Sigmoid colon (tissue), 6 donors: ENCODE measurements at regions not wholly inside any gene's neighbourhood (a gene's known extent, or its start where the extent isn't known, plus 50 kb on each side); places are given as distances from the start of the nearest gene placed in this dataset.

Experiments used
- DNase-seq: peaks from one replicate; pipeline ENCODE4 v3.0.0-alpha.2; 2019
- H3K27ac ChIP-seq, 4 donors: fragments of 200-600 bp; sonication (generic); one replicate each; pipeline ENCODE4 v1.5.1; 2016 to 2019; ENCODE audit warnings: mild to moderate bottlenecking in 1 of 4
- H3K27me3 ChIP-seq, 3 donors: fragments of 200-600 bp; sonication (generic); one replicate each; pipeline ENCODE4 v1.5.1; 2019; ENCODE audit warnings: mild to moderate bottlenecking in 1 of 3
- H3K36me3 ChIP-seq, 4 donors: fragments of 200-600 bp; sonication (generic); one replicate each; pipeline ENCODE4 v1.5.1; 2016 to 2019
- H3K4me1 ChIP-seq, 4 donors: fragments of 200-600 bp; sonication (generic); one replicate each; pipeline ENCODE4 v1.5.1; 2017 to 2019
- H3K4me3 ChIP-seq, 4 donors: fragments of 200-600 bp; sonication (generic); one replicate each; pipeline ENCODE4 v1.5.1; 2017 to 2019; ENCODE audit warnings: mild to moderate bottlenecking in 2 of 4, moderate library complexity in 1 of 4
- H3K9me3 ChIP-seq, 4 donors: fragments of 200-600 bp in 3 of 4; sonication (generic) in 3 of 4; one replicate each; pipeline versions ENCODE4 v1.5.1 to v1.6.1; 2013 to 2019
- CTCF ChIP-seq, 4 experiments: fragments of 450-650 bp in 3 of 4; fragments of 200-600 bp in 1 of 4; IDR thresholded peaks; one replicate each; pipeline ENCODE4 v1.5.1; 2016 to 2019; ENCODE audit warnings: antibody characterized with exemption in 4 of 4, mild to moderate bottlenecking in 3 of 4, moderate library complexity in 2 of 4
- EP300 ChIP-seq, 4 donors: sonication (generic); formaldehyde crosslinking; IDR thresholded peaks; one replicate each; pipeline ENCODE4 v1.6.1; 2017; ENCODE audit warnings: antibody characterized with exemption in 4 of 4
- POLR2A ChIP-seq, 2 donors: fragments of 450-650 bp; IDR thresholded peaks; one replicate each; pipeline ENCODE4 v1.6.1; 2016; ENCODE audit warnings: antibody characterized with exemption in 2 of 2, mild to moderate bottlenecking in 2 of 2, moderate library complexity in 2 of 2
- POLR2AphosphoS5 ChIP-seq, 4 donors: sonication (generic); formaldehyde crosslinking; IDR thresholded peaks; one replicate each; pipeline ENCODE4 v1.6.1; 2017; ENCODE audit warnings: antibody characterized with exemption in 4 of 4
- WGBS, 2 donors: extraction: QIAGEN DNeasy Blood & Tissue Kit; methylation state at CpG; one replicate each; pipeline ENCODE4 v1.1.7; 2013; 5-methylcytosine and 5-hydroxymethylcytosine counted together
- intact Hi-C: fragments of 100-400 bp; cut with DNase I; formaldehyde crosslinking; loops from one replicate; pipeline ENCODE4 v1.15.1; 2023
- donor health status: healthy with polysubstance abuse.
- donor health status: healthy.

GRCh38 chr10:88062798-88063472 is 199.5 kb downstream of the PTEN start:
- H3K4me3 ChIP-seq, result no peak overlapping the region
- H3K9me3 ChIP-seq, result no peaks in the 10 kb centered on the region
- H3K36me3 ChIP-seq, result no peaks in the 10 kb centered on the region
- no peak for DNase-seq
- H3K27me3 ChIP-seq, result no peaks in the 10 kb centered on the region
- WGBS, 2 donors, result 50 to 59% methylated on average over 4 of the region's 4 CpGs
- peak overlapping the region; percentile 8 to 46 (median 27) for H3K27ac ChIP-seq
- peaks cover 0 to 33% (median 28%) of the 10 kb centered on the region in 4 donors for H3K4me1 ChIP-seq
- intact Hi-C loops, result no loop called here
- TF ChIP-seq POLR2A (IDR thresholded peaks at IDR 0.05), result no peak
- TF ChIP-seq EP300 (IDR thresholded peaks at IDR 0.05), result no peak
- no peak for TF ChIP-seq CTCF (IDR thresholded peaks at IDR 0.05)
- TF ChIP-seq POLR2AphosphoS5 (IDR thresholded peaks at IDR 0.05), result no peak

GRCh38 chr10:88063861-88064557 is 200.6 kb downstream of the PTEN start:
- H3K9me3 ChIP-seq, result no peaks in the 10 kb centered on the region
- no peaks in the 10 kb centered on the region for H3K36me3 ChIP-seq
- no peak overlapping the region for H3K4me3 ChIP-seq
- TF ChIP-seq CTCF (IDR thresholded peaks at IDR 0.05), result no peak
- TF ChIP-seq EP300 (IDR thresholded peaks at IDR 0.05), result no peak
- no peak for TF ChIP-seq POLR2A (IDR thresholded peaks at IDR 0.05)
- no peak for TF ChIP-seq POLR2AphosphoS5 (IDR thresholded peaks at IDR 0.05)
- intact Hi-C loops, result no loop called here
- no peak for DNase-seq
- WGBS, 2 donors, result 59 to 73% methylated on average over 4 of the region's 4 CpGs
- peaks cover 0 to 32% (median 26%) of the 10 kb centered on the region in 4 donors for H3K4me1 ChIP-seq
- H3K27me3 ChIP-seq, result no peaks in the 10 kb centered on the region
- peak overlapping the region in 1 of 4 donors; percentile 42 for H3K27ac ChIP-seq

GRCh38 chr10:88064608-88065382 is 201.4 kb downstream of the PTEN start:
- Histone ChIP-seq H3K27ac (peak overlapping the region in 2 of 4 donors; percentile 39 to 42), H3K4me3 (no peak overlapping the region), H3K36me3 (no peaks in the 10 kb centered on the region), H3K9me3 (no peaks in the 10 kb centered on the region), H3K4me1 (peaks cover 0 to 32% (median 26%) of the 10 kb centered on the region in 4 donors), H3K27me3 (no peaks in the 10 kb centered on the region)
- DNase-seq, result peak; percentile 89
- TF ChIP-seq EP300 (IDR thresholded peaks at IDR 0.05) (peak in 1 of 4 donors; percentile 41), POLR2AphosphoS5 (IDR thresholded peaks at IDR 0.05) (peak in 2 of 4 donors; percentile 25 to 41), POLR2A (IDR thresholded peaks at IDR 0.05) (no peak), CTCF (IDR thresholded peaks at IDR 0.05) (no peak)
- 64 to 83% methylated on average over 5 of the region's 5 CpGs for WGBS, 2 donors
- intact Hi-C loops, result no loop called here

- H3K4me1 ChIP-seq, result peaks cover 0 to 32% (median 26%) of the 10 kb centered on the region in 4 donors
- H3K9me3 ChIP-seq, result no peaks in the 10 kb centered on the region
- intact Hi-C loops, result no loop called here
- no peak for DNase-seq
- H3K36me3 ChIP-seq, result no peaks in the 10 kb centered on the region
- H3K27me3 ChIP-seq, result no peaks in the 10 kb centered on the region
- H3K27ac ChIP-seq, result peak overlapping the region in 2 of 4 donors; percentile 12 to 39
- TF ChIP-seq CTCF (IDR thresholded peaks at IDR 0.05), result no peak
- TF ChIP-seq POLR2AphosphoS5 (IDR thresholded peaks at IDR 0.05), result no peak
- no peak for TF ChIP-seq EP300 (IDR thresholded peaks at IDR 0.05)
- TF ChIP-seq POLR2A (IDR thresholded peaks at IDR 0.05), result no peak
- no peak overlapping the region for H3K4me3 ChIP-seq
- WGBS, 2 donors, result 78 to 86% methylated on average over 5 of the region's 5 CpGs
Measured at GRCh38 chr10:88065383-88066049, 202.1 kb downstream of the PTEN start.
